OCI-LY3 (cell line): ENCODE measurements at regions not wholly inside any gene's neighbourhood (a gene's known extent, or its start where the extent isn't known, plus 50 kb on each side); places are given as distances from the start of the nearest gene placed in this dataset.

ENCODE experiments used
- CTCF ChIP-seq: fragments of 200-600, 300-600 bp; sonication (generic); IDR thresholded peaks from 2 replicates; pipeline ENCODE4 v1.5.1; 2014; ENCODE audit warnings: antibody characterized with exemption, low read length, low read depth
- EZH2phosphoT487 ChIP-seq: fragments of 200-600 bp; shearing (Covaris generic); IDR thresholded peaks from 2 replicates; pipeline ENCODE4 v1.6.1; 2018; ENCODE audit warnings: antibody characterized with exemption, mixed run types, low read depth

GRCh38 chr2:88999365-88999764, 307.9 kb downstream of the RPIA start:
- TF ChIP-seq CTCF, result no peak
- TF ChIP-seq EZH2phosphoT487, result no peak
